HFFc6 (cell line): ENCODE measurements at regions not wholly inside any gene's neighbourhood (a gene's known extent, or its start where the extent isn't known, plus 50 kb on each side); places are given as distances from the start of the nearest gene placed in this dataset.

ENCODE experiments used
- DNase-seq: peaks from one replicate; pipeline ENCODE4 v3.0.0-alpha.2; 2018
- H3K27ac Mint-ChIP-seq: 2 replicates; pipeline ENCODE4 v1.8.0; 2020; ENCODE audit warnings: mild to moderate bottlenecking, mixed read lengths
- H3K27me3 Mint-ChIP-seq: 2 replicates; pipeline ENCODE4 v1.8.0; 2021; ENCODE audit warnings: mild to moderate bottlenecking, moderate library complexity, mixed read lengths; ENCODE audit not compliant: insufficient read depth
- H3K36me3 Mint-ChIP-seq: 2 replicates; pipeline ENCODE4 v1.8.0; 2021; ENCODE audit warnings: low read depth, mixed read lengths
- H3K4me1 Mint-ChIP-seq: 2 replicates; pipeline ENCODE4 v1.8.0; 2020; ENCODE audit warnings: low read depth, mixed read lengths
- H3K4me3 Mint-ChIP-seq: 2 replicates; pipeline ENCODE4 v1.8.0; 2020; ENCODE audit warnings: mild to moderate bottlenecking, moderate library complexity, mixed read lengths
- H3K9me3 Mint-ChIP-seq: 2 replicates; pipeline ENCODE4 v1.8.0; 2020; ENCODE audit warnings: mild to moderate bottlenecking, mixed read lengths
- TF ChIP-seq, protein P1 (sequence below): fragments of 200-600 bp; sonication (generic); IDR thresholded peaks from 2 replicates; pipeline ENCODE4 v1.5.0; 2021; ENCODE audit warnings: antibody characterized with exemption, mild to moderate bottlenecking

DNA sequence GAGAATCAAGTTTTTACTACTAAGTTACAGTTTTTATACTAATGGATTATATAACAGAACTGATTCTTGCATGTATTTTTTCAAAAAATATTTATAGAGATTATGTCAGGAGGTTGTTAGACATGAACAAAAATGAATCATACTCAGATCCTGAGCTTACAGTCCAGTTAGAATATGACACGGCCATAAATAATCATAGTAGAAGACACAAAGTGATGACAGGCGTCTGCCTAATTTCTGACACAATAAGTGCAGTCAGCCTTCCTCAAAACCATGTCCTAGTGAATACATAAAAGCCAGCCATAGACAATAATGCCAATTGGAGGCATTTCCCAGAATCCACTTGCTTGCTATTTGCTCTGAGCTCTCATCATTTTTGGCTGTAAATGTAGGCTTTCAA, 81.7 kb upstream of the POU1F1 start:
- DNase-seq = no peak
- TF ChIP-seq, protein P1, sequence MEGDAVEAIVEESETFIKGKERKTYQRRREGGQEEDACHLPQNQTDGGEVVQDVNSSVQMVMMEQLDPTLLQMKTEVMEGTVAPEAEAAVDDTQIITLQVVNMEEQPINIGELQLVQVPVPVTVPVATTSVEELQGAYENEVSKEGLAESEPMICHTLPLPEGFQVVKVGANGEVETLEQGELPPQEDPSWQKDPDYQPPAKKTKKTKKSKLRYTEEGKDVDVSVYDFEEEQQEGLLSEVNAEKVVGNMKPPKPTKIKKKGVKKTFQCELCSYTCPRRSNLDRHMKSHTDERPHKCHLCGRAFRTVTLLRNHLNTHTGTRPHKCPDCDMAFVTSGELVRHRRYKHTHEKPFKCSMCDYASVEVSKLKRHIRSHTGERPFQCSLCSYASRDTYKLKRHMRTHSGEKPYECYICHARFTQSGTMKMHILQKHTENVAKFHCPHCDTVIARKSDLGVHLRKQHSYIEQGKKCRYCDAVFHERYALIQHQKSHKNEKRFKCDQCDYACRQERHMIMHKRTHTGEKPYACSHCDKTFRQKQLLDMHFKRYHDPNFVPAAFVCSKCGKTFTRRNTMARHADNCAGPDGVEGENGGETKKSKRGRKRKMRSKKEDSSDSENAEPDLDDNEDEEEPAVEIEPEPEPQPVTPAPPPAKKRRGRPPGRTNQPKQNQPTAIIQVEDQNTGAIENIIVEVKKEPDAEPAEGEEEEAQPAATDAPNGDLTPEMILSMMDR = no peak
- H3K27me3 Mint-ChIP-seq = no peaks in the 10 kb centered on the region
- no peaks in the 10 kb centered on the region for H3K9me3 Mint-ChIP-seq
- no peak overlapping the region for H3K4me3 Mint-ChIP-seq
- no peaks in the 10 kb centered on the region for H3K36me3 Mint-ChIP-seq
- no peak overlapping the region for H3K27ac Mint-ChIP-seq
- H3K4me1 Mint-ChIP-seq = peaks cover 16% of the 10 kb centered on the region; the same call in 1 of the 2 replicates

DNA sequence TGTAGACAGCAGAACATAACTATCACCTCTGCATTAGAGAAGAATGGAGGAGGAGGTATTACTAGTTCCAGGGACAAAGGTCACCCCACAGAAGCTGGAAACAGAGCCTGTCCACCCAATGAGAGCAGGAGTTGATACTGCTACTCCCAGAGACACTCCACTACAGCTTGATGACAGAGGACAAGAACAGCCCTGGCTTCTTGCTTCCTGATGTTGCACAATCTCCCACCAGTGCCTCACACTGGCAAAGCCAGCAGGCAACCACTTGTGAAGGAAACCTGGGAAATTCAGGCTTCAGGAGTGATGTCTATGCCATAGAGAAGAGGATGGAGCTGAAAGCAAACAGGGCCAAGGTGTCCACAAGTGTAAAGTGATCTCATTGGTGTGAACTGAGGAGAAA, 78.0 kb upstream of the POU1F1 start:
- TF ChIP-seq, protein P1 = no peak
- H3K36me3 Mint-ChIP-seq = no peaks in the 10 kb centered on the region
- DNase-seq = no peak
- H3K27ac Mint-ChIP-seq = no peak overlapping the region
- peaks cover 32% of the 10 kb centered on the region; the same call in 1 of the 2 replicates for H3K4me1 Mint-ChIP-seq
- no peaks in the 10 kb centered on the region for H3K27me3 Mint-ChIP-seq
- H3K4me3 Mint-ChIP-seq = no peak overlapping the region
- H3K9me3 Mint-ChIP-seq = no peaks in the 10 kb centered on the region

GRCh38 chr3:87351937-87352336, 75.6 kb upstream of the POU1F1 start:
- 0 out of 2 replicates have a peak, but pooled peaks cover 4% of the 10 kb centered on the region for H3K27me3 Mint-ChIP-seq
- H3K36me3 Mint-ChIP-seq = no peaks in the 10 kb centered on the region
- no peak overlapping the region for H3K4me3 Mint-ChIP-seq
- H3K27ac Mint-ChIP-seq = no peak overlapping the region
- TF ChIP-seq, protein P1 = no peak
- H3K4me1 Mint-ChIP-seq = peaks cover 32% of the 10 kb centered on the region; the same call in 1 of the 2 replicates
- no peak for DNase-seq
- no peaks in the 10 kb centered on the region for H3K9me3 Mint-ChIP-seq

- Mint-ChIP-seq H3K27me3 (0 out of 2 replicates have a peak, but pooled peaks cover 4% of the 10 kb centered on the region), H3K27ac (no peak overlapping the region), H3K9me3 (no peaks in the 10 kb centered on the region), H3K36me3 (no peaks in the 10 kb centered on the region), H3K4me1 (peaks cover 32% of the 10 kb centered on the region; the same call in 1 of the 2 replicates), H3K4me3 (no peak overlapping the region)
- DNase-seq = peak; percentile 48
- TF ChIP-seq, protein P1 = peak; percentile 96
Measured at GRCh38 chr3:87350367-87351199, 74.2 kb upstream of the POU1F1 start.

DNA sequence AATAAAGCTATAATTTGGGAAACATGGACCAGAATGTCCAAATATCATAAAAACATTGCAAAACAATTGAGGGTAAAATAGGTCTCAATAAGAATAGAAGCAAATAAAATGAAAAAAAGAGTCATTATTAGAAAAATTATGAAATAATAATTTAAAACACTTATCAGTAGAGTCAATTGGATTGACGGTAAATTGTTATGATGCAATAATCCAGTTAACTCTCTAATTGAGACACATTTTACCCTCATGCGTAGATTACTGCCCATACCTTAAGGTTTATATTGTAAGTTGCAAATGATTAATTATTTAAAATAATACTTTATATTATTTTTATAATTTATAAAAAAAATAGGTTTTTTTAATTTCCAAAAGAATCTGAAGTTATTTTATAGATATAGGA, 73.4 kb upstream of the POU1F1 start:
- DNase-seq = no peak
- no peaks in the 10 kb centered on the region for H3K9me3 Mint-ChIP-seq
- H3K27ac Mint-ChIP-seq = no peak overlapping the region
- no peak overlapping the region for H3K4me3 Mint-ChIP-seq
- peaks cover 6% of the 10 kb centered on the region; the same call in 1 of the 2 replicates for H3K27me3 Mint-ChIP-seq
- H3K4me1 Mint-ChIP-seq = peaks cover 32% of the 10 kb centered on the region; the same call in 1 of the 2 replicates
- TF ChIP-seq, protein P1 = no peak
- no peaks in the 10 kb centered on the region for H3K36me3 Mint-ChIP-seq
